HG03354 (cell line): ENCODE measurements at regions not wholly inside any gene's neighbourhood (a gene's known extent, or its start where the extent isn't known, plus 50 kb on each side); places are given as distances from the start of the nearest gene placed in this dataset.
A peak's percentile ranks its signal among the peaks of the same experiment; 100 is the strongest.

Source experiments
- ATAC-seq: cut with Tn5 transposase; IDR thresholded peaks from one replicate; pipeline ENCODE4 v1.9.1; 2021; ENCODE audit warnings: mild to moderate bottlenecking; ENCODE audit not compliant: unreplicated experiment, poor library complexity, severe bottlenecking

GRCh38 chr4:184575306-184575705, 73.9 kb downstream of the CASP3 start:
- peak; percentile 57 for ATAC-seq

GRCh38 chr4:184574861-184575260, 74.4 kb downstream of the CASP3 start:
- no peak for ATAC-seq

DNA sequence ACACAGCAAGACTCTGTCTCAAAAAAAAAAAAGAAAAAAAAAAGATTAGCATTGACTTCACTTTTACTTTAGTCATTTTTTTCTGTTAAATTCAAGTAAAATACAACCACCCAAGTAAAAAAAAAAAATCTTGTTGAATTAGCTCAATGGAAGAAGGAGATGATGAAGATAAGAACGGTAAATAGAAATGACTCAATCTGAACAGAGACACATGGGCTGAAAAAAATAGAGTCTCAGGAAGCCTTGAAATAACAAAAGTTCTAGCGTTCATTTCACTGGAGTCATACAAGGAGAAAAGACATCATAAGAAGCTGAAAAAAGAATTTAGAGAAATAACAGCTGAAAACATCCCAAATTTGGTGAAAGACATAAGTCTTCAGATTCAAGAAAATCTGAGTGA, 75.5 kb downstream of the CASP3 start:
- ATAC-seq = no peak

GRCh38 chr4:184568770-184569169, 80.5 kb downstream of the CASP3 start:
- no peak for ATAC-seq

DNA sequence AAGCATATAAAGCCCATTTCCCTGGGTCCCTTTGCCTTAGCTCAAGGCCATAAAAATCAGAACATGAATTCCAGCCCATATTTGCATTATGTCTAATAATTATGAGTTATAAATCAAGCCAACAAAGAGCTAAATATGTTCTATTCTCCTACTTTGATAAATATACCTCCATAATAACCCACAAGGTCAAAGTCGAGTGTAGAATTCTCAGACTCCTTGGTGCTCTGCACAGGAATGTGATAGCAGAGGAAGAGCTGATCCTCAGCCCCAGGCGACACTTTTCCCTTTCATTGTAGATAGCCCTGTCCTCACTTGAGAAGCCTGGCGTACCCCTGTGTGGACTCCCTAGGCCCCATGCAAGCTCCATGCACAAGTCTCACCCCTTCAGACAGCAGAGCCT, 85.6 kb downstream of the CASP3 start:
- ATAC-seq = no peak

DNA sequence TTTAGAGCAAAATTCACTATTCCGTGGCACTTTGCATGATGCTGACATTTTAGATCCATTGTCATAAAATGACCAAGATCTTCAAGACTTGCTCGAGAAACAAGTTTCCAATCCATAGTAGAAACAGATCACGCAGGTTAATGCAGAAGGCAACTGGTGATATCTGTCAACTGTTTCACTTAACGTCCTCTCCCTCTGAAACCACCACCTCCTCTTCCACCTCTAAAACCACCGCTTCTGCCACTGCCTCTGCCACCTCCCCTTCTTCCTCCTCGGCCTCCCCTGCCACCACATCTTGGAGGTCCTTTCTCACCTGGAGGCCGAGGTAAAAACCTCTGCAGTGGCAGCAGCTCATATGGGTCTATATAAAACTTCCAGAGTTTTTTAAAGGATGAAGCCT, 84.6 kb upstream of the IRF2 start:
- ATAC-seq = no peak

DNA sequence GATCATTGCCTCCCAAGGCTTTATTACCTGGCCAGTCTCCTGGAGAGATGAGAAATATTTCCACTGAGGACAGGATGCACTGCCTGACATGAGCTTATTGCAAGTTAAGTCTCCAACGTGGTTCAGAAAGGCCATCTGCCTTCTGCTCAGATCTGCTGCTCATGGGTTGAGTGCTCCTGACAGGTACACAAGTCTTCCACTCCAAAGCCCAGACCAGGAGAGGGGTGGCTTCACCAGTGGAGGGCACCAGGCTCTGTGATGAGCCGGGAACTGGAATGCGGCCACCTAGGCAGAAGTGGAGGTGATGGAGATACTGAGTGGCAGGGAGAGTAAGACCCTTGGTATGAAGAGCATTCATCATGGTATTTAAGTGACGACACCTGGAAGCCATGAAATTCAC, 79.5 kb upstream of the IRF2 start:
- no peak for ATAC-seq

- ATAC-seq = no peak
Measured at GRCh38 chr4:184550476-184550875, 76.1 kb upstream of the IRF2 start.

- no peak for ATAC-seq
Measured at GRCh38 chr4:184548648-184549341, 74.4 kb upstream of the IRF2 start.

DNA sequence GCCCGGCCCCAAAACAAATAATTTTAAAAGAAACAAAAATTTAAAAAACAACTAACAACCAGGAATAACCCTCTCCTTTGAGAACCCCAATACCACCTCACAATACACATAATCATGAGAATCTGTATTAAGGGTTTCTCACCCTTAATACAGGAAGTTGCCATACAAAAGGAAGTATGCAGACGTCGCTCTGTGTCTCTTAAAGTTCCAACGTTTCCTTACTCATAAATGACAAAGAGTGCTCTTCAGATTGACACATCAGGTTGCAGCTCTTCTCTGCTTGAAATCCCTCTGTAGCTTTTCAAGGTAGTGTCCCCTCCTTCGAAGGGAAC, 73.9 kb upstream of the IRF2 start:
- ATAC-seq = no peak

GRCh38 chr4:184544788-184545409, 70.5 kb upstream of the IRF2 start:
- ATAC-seq = no peak

DNA sequence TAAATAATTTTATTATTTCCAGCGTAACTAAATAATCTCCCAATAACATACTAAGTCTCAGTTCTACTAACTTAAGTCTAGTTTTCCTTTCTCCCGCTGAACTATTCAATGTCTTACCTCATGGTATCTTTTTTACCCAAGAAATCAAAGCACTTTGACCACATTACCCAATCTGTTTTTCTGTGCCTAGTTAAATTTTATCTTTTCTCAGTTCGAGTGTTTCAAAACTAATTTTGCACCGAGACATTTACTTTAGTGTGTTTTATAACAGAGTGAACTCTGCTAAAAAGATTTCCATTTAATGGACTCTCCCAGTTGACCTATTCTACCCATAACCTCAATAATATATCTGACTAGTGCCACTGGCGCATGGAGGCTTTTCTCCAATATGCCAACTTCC, 67.6 kb upstream of the IRF2 start:
- ATAC-seq = no peak

DNA sequence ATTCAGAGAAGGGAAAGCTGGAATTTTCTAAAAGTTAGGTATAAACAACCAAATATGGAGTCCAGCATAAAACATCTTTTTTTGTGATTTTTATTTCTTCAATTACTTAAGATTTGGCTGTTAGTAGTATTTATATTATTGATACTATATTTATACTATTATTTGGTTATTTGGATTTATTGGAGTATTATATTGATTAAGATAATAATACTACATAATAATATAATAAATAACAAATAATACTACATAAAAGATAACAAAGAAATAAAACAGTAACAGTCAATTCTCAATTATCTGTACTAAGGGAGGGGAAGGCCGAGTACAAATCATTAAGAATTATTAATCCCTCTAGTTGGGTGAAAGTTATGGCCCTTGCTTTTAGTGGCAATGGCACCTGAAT, 66.0 kb upstream of the IRF2 start:
- ATAC-seq = no peak

DNA sequence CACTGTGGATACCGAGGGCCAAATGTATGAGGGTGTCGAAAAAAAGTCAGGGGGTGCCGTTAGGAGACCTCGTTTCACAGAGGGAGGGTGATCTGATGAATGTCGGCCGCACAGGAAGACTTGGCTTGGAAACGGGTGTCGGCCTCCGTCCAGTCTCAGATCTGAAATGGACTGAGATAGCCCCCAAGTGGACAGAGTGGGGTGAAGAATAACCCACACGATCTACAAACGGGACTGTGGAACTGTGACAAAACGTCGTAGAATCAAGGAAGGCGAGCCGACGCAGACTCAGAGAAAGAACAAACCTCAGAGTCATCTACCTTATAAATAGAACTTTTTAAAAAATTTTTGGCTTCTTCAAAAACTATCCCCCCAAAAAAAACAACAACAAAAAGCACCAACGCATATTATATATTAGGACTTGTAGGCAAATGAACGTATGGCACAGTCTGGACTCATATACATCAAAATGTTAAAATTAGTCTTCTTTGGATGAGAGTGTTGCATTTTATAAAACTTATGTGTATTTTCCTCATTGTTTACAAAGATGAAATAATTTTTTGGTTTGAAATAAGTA, 63.8 kb upstream of the IRF2 start:
- ATAC-seq = peak; percentile 62

- ATAC-seq = peak; percentile 59
Measured at GRCh38 chr4:184537269-184538022, 63.1 kb upstream of the IRF2 start.

DNA sequence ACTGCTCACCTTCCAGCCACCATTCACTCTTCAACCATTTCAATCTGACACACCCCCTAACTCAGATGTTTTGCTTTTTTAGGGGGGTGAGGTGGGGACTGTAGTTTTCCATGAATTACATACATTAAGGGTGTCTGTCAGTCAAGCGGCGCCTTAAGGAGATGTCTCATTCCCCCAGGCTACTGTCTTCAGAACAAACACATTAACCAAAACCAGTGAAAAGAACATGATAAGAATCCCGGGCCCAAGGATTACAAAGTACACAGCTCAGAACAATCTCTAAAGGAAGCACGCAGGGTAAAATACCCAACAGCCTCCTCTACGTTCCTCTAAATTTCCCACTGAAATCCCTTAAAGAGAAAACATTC, 62.5 kb upstream of the IRF2 start:
- no peak for ATAC-seq

DNA sequence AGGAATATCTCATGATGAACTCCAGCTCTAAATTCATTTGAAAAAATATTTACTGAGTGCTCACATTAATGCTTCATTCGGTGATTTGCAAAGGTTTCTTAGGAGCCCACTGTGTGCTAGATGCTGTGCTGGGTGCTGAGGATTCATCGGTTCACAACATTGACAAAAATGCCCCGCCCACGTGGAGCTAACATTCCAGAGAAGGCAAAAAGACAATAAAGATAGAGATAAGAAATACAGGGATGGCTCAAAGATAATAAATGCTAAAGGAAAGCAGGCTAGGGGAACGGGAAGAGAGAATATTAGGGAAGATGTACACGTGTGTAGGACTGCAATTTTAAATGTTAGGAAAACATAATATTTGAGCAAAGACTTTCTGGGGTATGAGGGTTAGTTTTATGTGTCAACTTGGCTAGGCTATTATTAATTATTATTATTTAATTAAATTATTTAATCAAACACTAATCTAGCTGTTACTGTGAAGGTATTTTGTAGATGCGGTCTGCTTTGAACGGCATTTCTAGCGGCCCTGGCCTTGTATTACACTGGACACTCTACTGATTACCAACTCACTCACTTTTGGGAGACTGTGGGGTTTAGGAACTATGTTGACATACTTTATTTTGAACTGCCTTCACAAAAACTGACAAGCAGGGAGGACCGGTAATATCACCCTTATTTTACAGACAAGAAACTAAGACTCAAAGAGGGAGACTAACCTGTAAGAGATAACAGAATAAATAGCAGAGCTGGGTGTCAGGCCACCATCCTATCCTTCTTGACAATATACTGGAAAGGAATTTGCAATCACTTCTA, 61.9 kb upstream of the IRF2 start:
- no peak for ATAC-seq

DNA sequence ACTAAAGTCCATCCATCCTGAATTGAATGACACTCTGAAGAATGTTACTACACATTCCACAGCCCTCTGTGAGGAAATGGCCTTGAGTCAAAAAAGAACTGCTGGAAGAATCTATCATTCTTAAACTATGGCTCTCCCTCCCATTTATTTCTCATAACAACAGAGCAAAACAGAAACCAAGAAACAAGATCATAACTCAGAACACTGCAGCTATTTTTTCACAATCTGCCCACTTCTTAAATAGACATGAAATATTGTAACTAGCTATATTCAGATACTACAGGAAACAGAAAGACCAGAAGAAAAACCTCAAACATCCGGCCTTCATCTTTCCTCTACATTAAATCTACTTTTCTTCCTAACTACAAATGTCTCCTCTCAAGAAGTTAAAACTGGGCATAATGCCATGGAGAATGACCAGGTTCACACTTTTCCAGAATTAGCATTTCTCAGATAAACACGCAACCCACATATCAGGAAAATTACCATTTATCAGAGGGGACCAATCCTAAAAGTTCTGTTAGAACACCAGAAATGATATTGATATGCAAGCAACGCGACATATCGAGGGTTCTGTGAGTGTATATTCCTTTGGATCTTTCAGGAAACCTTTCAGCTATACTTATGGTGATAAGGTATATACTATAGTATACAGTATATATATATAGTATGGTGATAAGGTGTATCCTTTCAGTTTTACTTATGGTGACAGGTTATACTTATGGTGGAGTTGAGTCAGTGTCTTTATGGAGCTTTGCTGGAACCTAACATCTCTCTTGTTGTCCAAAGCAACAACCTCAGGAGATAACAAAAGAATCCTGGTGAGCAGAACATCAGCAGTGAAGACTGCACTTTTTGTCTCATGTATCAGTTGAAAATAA, 60.4 kb upstream of the IRF2 start:
- ATAC-seq = peak; percentile 67

- no peak for ATAC-seq
Measured at GRCh38 chr4:184533908-184534307, 59.6 kb upstream of the IRF2 start.
